NCI-H226 (cell line): ENCODE measurements at regions not wholly inside any gene's neighbourhood (a gene's known extent, or its start where the extent isn't known, plus 50 kb on each side); places are given as distances from the start of the nearest gene placed in this dataset.
"Not testable (repeated sequence)": the region's sequence is repeated elsewhere in the genome, so short reads cannot be mapped to it uniquely, and the experiment has no call there.

Experiments used
- DNase-seq: peaks from one replicate; pipeline ENCODE4 v3.0.0-alpha.2; 2015

DNA sequence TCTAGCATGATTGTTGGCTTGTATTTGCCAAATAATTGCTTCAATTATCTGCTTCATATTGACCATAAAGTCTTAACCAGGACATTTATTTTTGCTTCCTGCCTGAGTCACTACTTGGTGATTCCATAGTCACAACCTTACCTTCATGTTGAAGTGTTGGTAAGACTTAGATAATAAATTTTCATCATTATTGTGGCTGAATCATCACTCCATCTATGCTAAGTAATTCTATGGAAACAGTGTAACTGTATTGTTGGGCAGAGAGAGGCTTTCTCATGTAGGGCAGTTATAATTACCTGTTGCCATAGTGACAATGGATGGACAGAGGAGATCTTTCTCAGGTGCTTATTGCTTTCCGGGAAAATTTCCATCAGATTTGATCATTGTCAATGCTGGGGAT is 330.7 kb upstream of the LRRC3B start:
- DNase-seq: no peak

DNA sequence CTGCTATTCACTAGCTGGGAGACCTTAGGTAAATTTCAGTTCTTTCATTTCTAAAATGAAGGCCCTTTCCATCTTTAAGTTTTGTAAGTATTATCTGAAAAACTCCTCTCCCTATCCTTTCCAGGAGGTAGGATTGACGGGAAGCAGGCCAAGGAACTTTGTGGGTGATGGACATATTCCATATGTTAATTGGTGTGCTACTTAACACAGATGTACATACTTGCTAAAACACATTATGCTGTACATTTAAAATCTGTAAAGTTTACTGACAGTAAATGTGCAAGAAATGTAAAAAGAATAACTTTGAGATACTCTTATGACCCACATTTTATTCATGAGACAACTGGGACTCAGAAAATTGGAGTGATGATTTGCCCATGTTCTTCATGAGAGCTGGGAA is 329.8 kb upstream of the LRRC3B start:
- no peak for DNase-seq

DNA sequence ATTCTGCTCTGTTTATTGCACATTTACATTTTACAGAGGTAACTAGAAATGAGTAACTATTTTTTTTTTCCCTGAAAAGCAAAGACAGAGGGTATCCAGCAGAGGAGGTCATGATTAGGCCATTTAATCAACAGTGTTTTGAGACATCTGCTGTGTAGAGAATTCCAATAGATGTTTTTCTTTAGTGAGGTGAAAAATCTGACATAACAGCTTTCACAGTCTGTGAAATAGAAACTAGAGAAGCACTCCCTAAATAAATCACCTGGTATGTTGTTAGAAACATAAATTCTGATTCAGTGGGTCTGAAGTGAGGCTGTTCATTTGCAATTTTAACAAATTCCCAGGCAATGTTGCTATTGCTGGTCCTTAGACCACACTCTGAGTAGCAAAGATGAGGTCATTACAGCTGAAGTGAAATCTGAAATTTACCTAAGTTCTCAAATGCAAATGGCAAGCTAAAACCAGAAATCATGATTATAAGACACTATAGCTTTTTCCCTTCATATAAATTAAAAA is 329.2 kb upstream of the LRRC3B start:
- DNase-seq: no peak

DNA sequence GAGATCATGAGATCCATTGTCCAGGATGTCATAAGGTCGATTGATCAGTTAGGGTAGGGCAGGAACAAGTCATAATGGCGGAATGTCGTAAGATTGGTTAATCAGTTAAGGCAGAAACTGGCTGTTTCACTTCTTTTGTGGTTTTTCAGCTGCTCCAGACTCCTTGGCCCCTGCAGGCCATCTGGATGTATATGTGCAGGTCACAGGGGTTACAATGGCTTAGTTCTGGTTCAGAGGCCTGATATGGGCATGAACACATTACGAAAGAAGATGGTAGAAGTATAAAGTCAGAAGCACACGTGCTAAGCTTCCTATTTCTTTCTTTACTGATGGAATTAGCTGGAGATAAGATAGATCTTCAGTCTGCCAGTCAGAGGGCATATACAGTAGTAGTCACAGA is 315.4 kb upstream of the LRRC3B start:
- no peak for DNase-seq

- no peak for DNase-seq
Measured at GRCh38 chr3:26307787-26308186, 314.8 kb upstream of the LRRC3B start.

- no peak for DNase-seq
Measured at GRCh38 chr3:26308454-26308853, 314.1 kb upstream of the LRRC3B start.

- DNase-seq: not testable (repeated sequence)
Measured at GRCh38 chr3:26309536-26309935, 313.0 kb upstream of the LRRC3B start.

DNA sequence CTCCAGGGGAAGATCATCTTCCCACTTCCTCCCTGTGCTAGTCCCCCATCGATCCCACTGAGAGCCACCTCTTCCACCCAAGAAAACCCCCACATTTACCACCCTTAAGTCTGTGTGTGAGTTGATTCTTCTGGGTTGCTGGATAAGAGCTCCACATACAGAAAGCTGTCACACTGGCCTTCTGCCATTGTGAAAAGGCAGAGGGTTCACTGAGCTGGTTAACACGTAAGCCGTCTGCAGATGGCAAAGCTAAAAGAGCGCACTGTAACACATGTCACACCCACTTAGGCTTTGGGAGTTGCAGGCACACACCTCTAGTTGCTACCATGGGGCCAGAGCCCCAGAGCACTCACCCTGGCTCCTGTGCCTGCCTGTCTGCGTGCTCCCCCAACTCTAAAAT is 309.8 kb upstream of the LRRC3B start:
- DNase-seq: no peak

DNA sequence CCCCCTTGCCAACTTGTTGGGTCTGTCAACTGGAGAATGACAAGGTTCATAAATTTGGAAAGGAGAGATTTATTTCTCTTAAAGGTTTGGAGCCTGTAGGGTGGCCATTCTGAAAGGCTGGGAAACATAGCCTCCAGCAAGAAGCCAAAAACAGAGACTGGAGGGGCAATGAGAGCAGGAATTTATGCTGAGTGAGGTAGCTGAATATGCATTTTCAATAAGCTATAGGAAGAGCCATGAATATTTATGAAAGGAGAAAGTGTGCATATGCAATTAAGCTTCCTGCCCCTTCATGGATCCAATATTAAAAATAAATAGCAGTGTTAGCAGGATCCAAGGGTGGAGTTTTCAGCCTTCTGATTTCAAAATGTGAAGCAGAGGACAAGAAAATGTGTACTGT is 306.1 kb upstream of the LRRC3B start:
- DNase-seq: no peak

GRCh38 chr3:26323741-26324140 is 298.8 kb upstream of the LRRC3B start:
- DNase-seq: not testable (repeated sequence)

GRCh38 chr3:26340001-26340400 is 282.6 kb upstream of the LRRC3B start:
- DNase-seq: no peak

DNA sequence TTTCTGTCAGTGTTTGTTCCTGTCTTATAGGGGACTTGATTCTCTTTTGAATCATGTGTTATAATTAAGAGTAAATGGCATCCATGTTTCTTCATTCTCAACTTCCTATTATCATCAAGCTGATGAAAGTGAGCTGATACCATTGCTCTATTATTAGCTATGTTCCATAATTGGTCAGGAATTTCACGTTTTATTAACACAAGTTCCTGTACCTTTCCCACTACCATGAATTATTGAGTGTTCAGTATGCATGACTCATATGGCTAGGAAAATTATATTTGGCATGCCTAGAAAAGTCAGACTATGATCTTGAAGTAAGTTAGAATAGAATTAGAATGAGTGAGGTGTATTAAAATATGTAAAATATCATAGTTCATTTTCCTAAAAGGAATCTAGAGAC is 278.9 kb upstream of the LRRC3B start:
- DNase-seq: no peak

- DNase-seq: no peak
Measured at GRCh38 chr3:26345613-26346012, 277.0 kb upstream of the LRRC3B start.

DNA sequence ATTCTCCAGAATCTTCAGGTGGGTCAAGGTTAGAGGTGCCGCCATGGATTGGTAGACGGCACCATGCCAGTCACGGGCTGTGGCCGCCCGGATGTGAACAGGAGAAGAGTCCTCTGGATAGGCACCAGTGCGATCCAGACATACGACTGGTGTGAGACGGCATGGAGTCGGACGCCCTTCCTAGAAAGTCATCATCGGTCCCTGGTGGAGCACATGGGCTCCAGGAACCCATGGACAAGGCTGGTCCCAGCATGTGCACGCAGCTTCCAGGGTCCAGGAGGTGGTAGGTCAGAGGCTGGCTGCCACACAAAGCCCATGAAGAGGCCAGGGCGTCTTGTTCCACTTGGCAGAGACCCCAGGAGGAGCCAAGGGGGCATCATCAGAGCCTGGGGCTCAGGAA is 276.1 kb upstream of the LRRC3B start:
- no peak for DNase-seq

GRCh38 chr3:26347150-26347549 is 275.4 kb upstream of the LRRC3B start:
- DNase-seq: no peak

DNA sequence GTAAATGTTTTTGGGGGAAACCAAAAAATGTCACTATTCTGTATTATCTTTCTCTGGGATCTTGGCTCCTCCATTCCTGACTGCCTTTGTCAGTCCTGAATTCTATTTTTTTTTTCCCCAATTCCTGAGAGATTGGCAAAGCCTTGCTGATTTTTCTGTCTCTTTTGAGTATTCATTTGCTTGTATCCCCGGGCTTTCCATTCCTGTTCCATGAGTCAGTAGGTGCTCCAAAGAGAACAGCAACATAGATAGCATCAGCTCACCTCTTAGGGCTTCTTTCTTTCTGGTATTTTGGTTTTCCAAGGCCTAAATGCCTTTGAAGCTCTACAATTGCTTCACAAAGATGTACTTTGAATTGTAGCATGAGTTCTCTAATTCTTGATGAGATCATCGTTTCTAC is 271.7 kb upstream of the LRRC3B start:
- DNase-seq: no peak

DNA sequence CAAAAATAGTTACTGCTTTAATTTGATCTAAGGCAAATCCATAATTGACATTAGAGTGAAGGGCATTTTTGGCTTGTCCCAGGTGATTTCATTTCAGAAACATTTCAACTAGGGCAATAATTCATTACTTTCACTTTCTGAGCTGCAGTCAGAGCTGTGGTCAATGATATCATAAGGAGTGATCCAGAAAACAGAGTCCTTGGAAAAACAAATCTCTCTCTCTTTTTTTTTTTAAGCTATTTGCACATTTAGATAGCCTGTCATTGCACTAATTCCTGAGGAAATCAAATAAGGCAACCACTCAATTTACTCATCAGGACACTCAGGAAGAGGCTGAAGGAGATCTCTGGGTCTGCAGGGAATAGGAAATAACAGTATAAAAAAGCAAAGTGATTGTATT is 269.5 kb upstream of the LRRC3B start:
- no peak for DNase-seq

DNA sequence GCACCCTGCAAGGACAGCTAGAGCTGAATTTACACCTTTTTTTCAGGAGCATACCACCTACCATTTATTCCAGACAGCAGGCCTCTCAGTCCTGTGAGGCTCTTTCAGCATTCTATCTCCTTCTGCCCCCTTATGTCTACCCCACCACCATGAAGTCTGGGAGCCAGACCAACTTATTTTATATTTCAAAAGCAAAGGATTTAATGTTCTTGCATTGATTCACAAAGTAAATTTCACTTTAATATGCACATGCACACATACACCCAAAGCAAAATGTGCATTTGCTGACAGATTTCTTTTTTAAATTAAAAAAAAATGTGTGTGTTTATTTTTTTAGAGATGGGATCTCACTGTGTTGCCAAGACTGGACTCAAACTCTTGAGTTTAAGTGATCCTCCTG is 264.2 kb upstream of the LRRC3B start:
- DNase-seq: no peak

GRCh38 chr3:26365706-26366105 is 256.9 kb upstream of the LRRC3B start:
- DNase-seq: no peak

DNA sequence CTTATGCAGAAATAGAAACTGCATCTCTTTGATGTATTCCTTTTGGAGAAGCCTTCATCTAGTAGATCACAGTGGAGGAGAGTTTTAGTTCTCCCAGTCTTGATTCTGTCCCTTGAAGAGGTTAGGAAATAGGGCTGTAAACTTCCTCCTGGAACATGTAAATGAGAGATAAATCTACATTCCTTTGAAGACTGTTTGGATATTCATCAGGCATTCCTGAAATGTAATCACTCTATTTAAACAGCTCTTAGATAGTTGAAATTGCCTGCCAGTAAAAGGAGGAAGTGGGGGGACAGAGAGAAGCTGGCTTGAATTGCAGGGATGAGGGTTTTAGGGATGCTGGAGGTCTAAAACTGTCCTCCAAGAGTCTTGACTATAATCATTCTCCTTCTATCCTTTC is 254.3 kb upstream of the LRRC3B start:
- no peak for DNase-seq

GRCh38 chr3:26369133-26369532 is 253.4 kb upstream of the LRRC3B start:
- no peak for DNase-seq

DNA sequence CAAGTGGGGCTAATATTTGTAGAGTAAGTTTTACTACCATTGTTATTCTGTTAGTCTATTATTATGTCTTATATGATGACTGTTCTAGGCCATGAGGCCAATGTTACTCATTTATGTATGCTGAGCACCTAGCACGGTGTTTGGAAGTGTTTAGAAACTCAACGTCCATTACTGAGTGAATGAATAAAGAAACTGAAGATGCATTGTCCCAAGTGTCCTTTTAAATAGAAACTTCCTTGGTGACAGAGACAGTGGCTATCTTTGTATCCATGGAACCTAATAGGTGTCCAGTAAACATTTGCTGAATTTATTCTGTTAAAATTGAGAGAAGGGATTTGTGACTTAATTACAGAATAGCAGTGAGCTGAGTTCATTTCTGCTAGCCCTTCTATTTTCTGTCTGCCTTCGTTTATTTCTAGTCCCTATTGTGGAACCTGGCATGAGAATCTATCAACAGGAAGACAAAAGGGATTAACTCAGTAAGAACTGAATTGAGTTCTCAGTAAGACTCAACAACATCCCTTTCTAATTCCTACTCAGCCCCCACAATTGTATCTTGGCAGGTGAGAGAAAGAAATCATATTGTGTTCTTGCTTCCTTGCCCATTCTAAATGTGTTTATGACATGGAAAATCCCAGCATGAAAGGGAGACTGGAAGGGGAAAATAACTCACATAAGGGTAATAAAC is 246.6 kb upstream of the LRRC3B start:
- DNase-seq: no peak

DNA sequence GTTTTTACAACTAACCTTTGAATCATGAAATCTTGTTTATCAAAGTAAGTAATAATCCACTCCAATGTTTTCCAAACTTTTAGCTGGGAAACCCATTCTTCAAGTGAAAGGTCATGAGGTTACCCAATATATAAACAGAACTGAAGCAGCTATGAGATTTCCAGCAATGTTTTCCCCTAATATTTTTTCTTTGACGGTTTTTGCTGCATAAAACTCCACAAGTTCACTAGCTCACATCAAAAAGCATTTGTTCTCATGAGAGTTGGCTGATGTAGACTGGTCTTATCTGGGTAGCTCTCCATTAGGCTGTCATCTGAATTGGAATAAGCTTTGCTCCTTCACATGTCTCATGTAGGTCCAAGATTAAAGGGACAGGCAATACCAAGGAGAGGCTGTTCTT is 241.2 kb upstream of the LRRC3B start:
- no peak for DNase-seq

- DNase-seq: no peak
Measured at GRCh38 chr3:26406636-26407035, 215.9 kb upstream of the LRRC3B start.

- DNase-seq: no peak
Measured at GRCh38 chr3:26418553-26418952, 204.0 kb upstream of the LRRC3B start.
